ENCODE measurements at regions not wholly inside any gene's neighbourhood (a gene's known extent, or its start where the extent isn't known, plus 50 kb on each side); places are given as distances from the start of the nearest gene placed in this dataset.

GRCh38 chr20:47973519-47974233, 188.4 kb upstream of the SULF2 start (continued):
- TF ChIP-seq SALL1 (CRISPR knock-in tag; IDR thresholded peaks at IDR 0.05) (peak; percentile 92), PLSCR1 (CRISPR knock-in tag; IDR thresholded peaks at IDR 0.05; ENCODE audit: borderline replicate concordance) (no peak), PAF1 (CRISPR knock-in tag; IDR thresholded peaks at IDR 0.05) (no peak), THAP11 (CRISPR knock-in tag; IDR thresholded peaks at IDR 0.05) (peak; percentile 79), ZNF530 (CRISPR knock-in tag; IDR thresholded peaks at IDR 0.05; ENCODE audit: low read depth) (no peak), IRF2 (CRISPR knock-in tag; IDR thresholded peaks at IDR 0.05) (peak; percentile 95), BORCS8-MEF2B (CRISPR knock-in tag; IDR thresholded peaks at IDR 0.05) (no peak; the same call in none of the 2 replicates), FOXP1 (IDR thresholded peaks at IDR 0.05) (0 out of 2 replicates have a peak, but pooled peaks have one; percentile 18), FOXP1 (CRISPR knock-in tag; IDR thresholded peaks at IDR 0.05) (0 out of 2 replicates have a peak, but pooled peaks have one; percentile 52), ZNF589 (CRISPR knock-in tag; conservative IDR thresholded peaks at IDR 0.05) (0 out of 2 replicates have a peak, but pooled peaks have one; percentile 22), HNF4G (IDR thresholded peaks at IDR 0.05; ENCODE audit: borderline replicate concordance, low read depth, low read length) (peak; percentile 47; the same call in 1 of the 2 replicates), HNF4G (CRISPR knock-in tag; IDR thresholded peaks at IDR 0.05; ENCODE audit: borderline replicate concordance, low read depth) (peak; percentile 71; the same call in 1 of the 2 replicates), POLR2AphosphoS2 (IDR thresholded peaks at IDR 0.05; ENCODE audit: low read depth, low read length) (no peak), ZNF616 (CRISPR knock-in tag; IDR thresholded peaks at IDR 0.05; ENCODE audit: low read depth) (peak; percentile 67), USF2 (IDR thresholded peaks at IDR 0.05; ENCODE audit: low read depth, low read length) (no peak), USF2 (CRISPR knock-in tag; IDR thresholded peaks at IDR 0.05; ENCODE audit: borderline replicate concordance) (no peak; the same call in 1 of the 2 replicates), ATAD3A (CRISPR knock-in tag; IDR thresholded peaks at IDR 0.05) (no peak), MXD1 (CRISPR knock-in tag; IDR thresholded peaks at IDR 0.05) (peak; percentile 76; the same call in 1 of the 2 replicates), ATF5 (CRISPR knock-in tag; IDR thresholded peaks at IDR 0.05; ENCODE audit: low read depth) (no peak), AGO2 (optimal IDR thresholded peaks at IDR 0.05; ENCODE audit: low read depth, low read length) (no peak), ZNF556 (CRISPR knock-in tag; IDR thresholded peaks at IDR 0.05; ENCODE audit: borderline replicate concordance) (peak; percentile 96), JUND (CRISPR knock-in tag; IDR thresholded peaks at IDR 0.05) (peak; percentile 94), ZNF784 (CRISPR knock-in tag; IDR thresholded peaks at IDR 0.05; ENCODE audit: borderline replicate concordance) (peak; percentile 79; the same call in 1 of the 2 replicates), ONECUT2 (CRISPR knock-in tag; IDR thresholded peaks at IDR 0.05) (no peak), MYNN (CRISPR knock-in tag; IDR thresholded peaks at IDR 0.05; ENCODE audit: low read depth) (0 out of 2 replicates have a peak, but pooled peaks have one; percentile 68)
